ENCODE measurements at regions not wholly inside any gene's neighbourhood (a gene's known extent, or its start where the extent isn't known, plus 50 kb on each side); places are given as distances from the start of the nearest gene placed in this dataset.

GRCh38 chr10:71073451-71074175, 138.8 kb upstream of the UNC5B start:
- no peak for DNase-seq

- DNase-seq: no peak
Observed at GRCh38 chr10:71074176-71074755, 138.1 kb upstream of the UNC5B start.

GRCh38 chr10:71075086-71075758, 137.1 kb upstream of the UNC5B start:
- DNase-seq: no peak

- no peak for DNase-seq
Observed at GRCh38 chr10:71075759-71076472, 136.5 kb upstream of the UNC5B start.

- no peak for DNase-seq
Observed at GRCh38 chr10:71076473-71077142, 135.8 kb upstream of the UNC5B start.

- DNase-seq: no peak
Observed at GRCh38 chr10:71077143-71077581, 135.2 kb upstream of the UNC5B start.

GRCh38 chr10:71077796-71078453, 134.4 kb upstream of the UNC5B start:
- no peak for DNase-seq

- no peak for DNase-seq
Observed at GRCh38 chr10:71078454-71079145, 133.8 kb upstream of the UNC5B start.

GRCh38 chr10:71079761-71080380, 132.5 kb upstream of the UNC5B start:
- no peak for DNase-seq

- DNase-seq: no peak
Observed at GRCh38 chr10:71080381-71081228, 131.8 kb upstream of the UNC5B start.

GRCh38 chr10:71081229-71081560, 131.2 kb upstream of the UNC5B start:
- no peak for DNase-seq

- no peak for DNase-seq
Observed at GRCh38 chr10:71081912-71082311, 130.5 kb upstream of the UNC5B start.

GRCh38 chr10:71082960-71083715, 129.2 kb upstream of the UNC5B start:
- DNase-seq: no peak

- no peak for DNase-seq
Observed at GRCh38 chr10:71083716-71083975, 128.7 kb upstream of the UNC5B start.

GRCh38 chr10:71084061-71084817, 128.1 kb upstream of the UNC5B start:
- no peak for DNase-seq

- no peak for DNase-seq
Observed at GRCh38 chr10:71084818-71085126, 127.6 kb upstream of the UNC5B start.

- DNase-seq: no peak
Observed at GRCh38 chr10:71085689-71086438, 126.5 kb upstream of the UNC5B start.

GRCh38 chr10:71086439-71087080, 125.8 kb upstream of the UNC5B start:
- no peak for DNase-seq
